GM23248 (cell line): ENCODE measurements at regions not wholly inside any gene's neighbourhood (a gene's known extent, or its start where the extent isn't known, plus 50 kb on each side); places are given as distances from the start of the nearest gene placed in this dataset.

Source experiments
- EZH2 ChIP-seq: fragments of 200-600 bp; sonication (generic); IDR thresholded peaks from 2 replicates; pipeline ENCODE4 v1.6.1; 2018; ENCODE audit warnings: antibody characterized with exemption, mild to moderate bottlenecking; ENCODE audit not compliant: insufficient read depth, poor library complexity, severe bottlenecking
- EZH2phosphoT487 ChIP-seq: fragments of 200-600 bp; sonication (generic); IDR thresholded peaks from 2 replicates; pipeline ENCODE4 v1.6.1; 2018; ENCODE audit warnings: antibody characterized with exemption, moderate library complexity, mild to moderate bottlenecking, low read depth; ENCODE audit not compliant: insufficient read depth

DNA sequence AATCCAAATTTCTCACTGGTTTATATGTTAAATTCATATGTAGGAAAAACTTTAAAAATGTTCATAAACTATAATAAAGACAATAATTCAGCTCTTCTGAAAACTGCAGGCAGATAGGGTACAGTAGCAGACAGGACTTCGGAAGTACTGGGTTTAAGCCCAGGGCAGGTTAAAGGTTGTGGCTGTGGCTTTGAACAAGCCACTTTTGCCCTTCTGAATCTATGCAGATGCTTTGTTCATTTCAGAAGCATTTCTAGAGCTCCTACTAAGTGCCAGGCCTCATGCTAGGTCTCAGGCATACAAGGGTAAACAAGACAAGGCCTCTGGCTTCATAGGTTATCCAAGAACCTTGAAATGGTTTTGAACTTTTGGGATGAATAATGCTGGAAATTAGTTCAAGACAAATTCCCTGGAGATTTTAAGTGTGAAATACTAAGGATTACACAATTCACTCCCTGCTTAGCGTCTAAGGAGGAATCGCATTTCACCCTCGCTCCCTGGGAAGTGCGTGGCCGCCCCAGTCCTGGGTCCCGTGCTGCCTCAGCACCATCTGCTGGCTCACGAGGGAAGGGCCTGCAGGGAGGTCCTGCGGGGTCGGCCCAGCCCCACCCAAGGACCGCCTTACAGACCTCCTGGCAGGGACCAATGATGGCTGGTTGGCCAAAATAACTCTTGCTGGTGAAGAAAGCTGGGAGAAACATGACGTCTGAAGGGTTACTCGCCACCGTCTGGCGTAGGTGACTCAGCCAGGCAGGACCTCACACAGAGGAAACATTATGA, 67.7 kb upstream of the L3MBTL4 start:
- TF ChIP-seq EZH2 (no peak), EZH2phosphoT487 (no peak)
